ENCODE measurements at regions not wholly inside any gene's neighbourhood (a gene's known extent, or its start where the extent isn't known, plus 50 kb on each side); places are given as distances from the start of the nearest gene placed in this dataset.

GRCh38 chr10:118394301-118395200 lies 52.4 kb upstream of the FAM204A start:
- TF ChIP-seq FOSL2 (IDR thresholded peaks at IDR 0.05) (no peak), FOSL2 (CRISPR knock-in tag; IDR thresholded peaks at IDR 0.05) (no peak), CTCF (IDR thresholded peaks at IDR 0.05) (no peak), EP300 (IDR thresholded peaks at IDR 0.05) (no peak), MYC (IDR thresholded peaks at IDR 0.05; ENCODE audit: borderline replicate concordance, low read length) (no peak)

All from A549 (cell line).